GM18508 (cell line): ENCODE measurements at regions not wholly inside any gene's neighbourhood (a gene's known extent, or its start where the extent isn't known, plus 50 kb on each side); places are given as distances from the start of the nearest gene placed in this dataset.

Source experiments
- ATAC-seq: cut with Tn5 transposase; IDR thresholded peaks from one replicate; pipeline ENCODE4 v1.9.1; 2021; ENCODE audit warnings: moderate number of reproducible peaks; ENCODE audit not compliant: insufficient read depth, unreplicated experiment

DNA sequence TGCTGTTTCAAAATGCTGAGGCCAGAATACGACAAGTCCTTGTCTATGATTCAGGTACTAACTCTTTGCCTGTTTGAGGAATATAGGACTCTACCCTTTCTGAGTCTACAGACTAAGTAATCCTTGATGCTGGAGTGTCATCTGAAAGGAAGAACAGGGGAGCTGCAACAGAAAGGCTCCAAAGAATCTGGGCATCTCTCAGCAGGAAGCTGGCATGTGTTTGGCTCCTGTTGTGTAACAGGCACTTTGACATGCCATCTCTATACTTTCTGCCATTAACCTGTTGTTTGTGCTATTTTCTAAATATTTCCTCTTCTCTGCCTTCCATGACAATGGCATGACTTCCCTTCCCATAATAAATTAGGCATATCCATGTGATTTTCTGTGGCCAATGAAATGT is 409.5 kb downstream of the ADRA2A start:
- ATAC-seq: no peak

DNA sequence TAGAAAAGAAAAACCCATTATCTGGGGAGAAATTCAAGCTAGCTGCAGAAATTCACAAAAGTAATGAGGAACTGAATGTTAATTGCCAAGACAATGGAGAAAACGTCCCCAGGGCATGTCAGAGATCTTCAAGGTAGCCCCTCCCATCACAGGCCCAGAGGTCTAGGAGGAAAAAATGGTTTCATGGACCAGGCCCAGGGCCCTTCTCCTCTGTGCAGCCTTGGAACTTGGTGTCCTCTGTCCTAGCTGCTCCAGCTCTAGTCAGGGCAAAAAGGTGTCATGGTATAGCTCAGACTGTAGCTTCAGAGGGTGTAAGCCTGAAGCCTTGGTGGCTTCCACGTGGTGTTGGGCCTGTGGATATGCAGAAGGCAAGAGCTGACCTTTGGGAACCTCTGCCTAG is 411.8 kb downstream of the ADRA2A start:
- ATAC-seq: no peak

DNA sequence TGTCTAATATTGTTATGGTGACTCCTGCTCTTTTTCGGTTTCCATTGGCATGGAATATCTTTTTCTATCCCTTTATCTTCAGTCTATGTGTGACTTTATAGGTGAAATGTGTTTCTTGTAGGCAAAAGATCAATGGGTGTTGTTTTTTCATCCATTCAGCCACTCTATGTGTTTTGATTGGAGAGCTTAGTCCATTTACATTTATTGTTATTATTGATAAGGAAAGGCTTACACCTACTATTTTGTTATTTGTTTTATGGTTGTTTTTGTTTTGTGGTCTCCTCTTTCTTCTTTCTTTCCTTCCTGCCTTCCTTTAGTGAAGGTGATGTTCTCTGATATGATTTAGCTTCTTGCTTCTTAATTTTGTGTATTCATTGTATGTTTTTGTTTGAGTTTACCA is 414.3 kb downstream of the ADRA2A start:
- no peak for ATAC-seq

DNA sequence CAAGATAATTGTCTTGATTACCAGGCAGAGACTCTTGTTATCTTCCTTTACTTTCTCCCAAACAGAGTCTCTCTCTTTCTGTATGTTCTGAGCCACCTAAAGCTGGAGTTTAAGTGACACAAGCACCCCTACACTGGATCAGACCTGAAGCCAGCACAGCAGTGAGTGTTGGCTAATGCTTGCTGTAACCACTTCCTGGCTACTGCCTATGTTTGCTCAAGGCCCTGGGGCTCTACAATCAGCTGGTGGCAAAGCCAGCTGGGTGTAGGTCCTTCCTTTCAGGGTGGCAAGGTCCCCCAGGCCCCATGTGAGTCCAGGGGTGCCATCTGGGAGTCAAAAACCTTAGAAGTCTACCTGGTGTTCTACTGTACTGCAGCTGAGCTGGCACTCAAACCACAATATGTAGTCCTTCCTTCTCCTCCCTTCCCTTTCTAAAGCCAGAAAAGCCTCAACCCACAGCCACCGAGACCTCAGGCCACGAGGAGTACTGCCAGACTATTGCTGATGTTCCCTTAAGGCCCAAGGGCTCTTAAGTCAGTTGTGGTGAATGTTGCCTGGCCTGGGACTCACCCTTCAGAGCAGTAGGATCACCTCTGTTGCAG is 416.3 kb downstream of the ADRA2A start:
- no peak for ATAC-seq

DNA sequence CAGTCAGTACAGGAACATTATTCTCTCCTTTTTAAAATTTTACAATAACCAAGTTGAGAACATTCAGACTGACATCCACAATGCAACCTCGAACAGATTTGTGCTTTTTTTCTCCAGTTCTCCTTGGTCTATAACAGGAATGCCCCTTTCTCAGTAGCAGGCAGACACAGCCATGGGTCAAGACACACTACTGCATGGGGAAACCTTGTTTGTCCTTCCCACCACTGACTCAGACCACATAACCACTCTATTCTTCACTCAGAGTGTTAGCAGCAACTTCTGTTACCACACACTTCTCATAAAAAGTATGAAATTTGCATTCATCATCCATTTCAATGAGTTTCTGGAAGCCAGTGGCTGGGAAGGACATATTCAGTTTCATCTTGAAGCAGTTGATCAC is 421.7 kb downstream of the ADRA2A start:
- no peak for ATAC-seq

DNA sequence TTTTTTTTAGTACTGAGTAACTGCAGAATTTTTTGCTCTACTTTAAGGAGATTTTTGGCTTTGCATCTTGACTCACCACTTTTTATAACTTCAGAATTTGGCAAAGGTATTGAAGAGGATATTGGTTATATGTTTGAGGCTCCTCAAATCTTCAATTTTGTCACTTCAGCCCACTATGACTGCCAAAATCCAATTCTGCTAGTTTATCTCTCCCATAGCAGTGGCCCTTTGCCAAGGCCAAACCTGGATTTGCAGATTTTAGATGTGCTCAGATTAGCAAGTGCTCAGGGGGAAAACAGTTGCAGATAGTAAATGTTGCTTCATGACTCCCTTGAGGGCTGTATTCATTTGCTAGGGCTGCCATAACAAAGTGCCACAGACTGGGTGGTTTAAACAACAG is 427.5 kb downstream of the ADRA2A start:
- ATAC-seq: no peak

DNA sequence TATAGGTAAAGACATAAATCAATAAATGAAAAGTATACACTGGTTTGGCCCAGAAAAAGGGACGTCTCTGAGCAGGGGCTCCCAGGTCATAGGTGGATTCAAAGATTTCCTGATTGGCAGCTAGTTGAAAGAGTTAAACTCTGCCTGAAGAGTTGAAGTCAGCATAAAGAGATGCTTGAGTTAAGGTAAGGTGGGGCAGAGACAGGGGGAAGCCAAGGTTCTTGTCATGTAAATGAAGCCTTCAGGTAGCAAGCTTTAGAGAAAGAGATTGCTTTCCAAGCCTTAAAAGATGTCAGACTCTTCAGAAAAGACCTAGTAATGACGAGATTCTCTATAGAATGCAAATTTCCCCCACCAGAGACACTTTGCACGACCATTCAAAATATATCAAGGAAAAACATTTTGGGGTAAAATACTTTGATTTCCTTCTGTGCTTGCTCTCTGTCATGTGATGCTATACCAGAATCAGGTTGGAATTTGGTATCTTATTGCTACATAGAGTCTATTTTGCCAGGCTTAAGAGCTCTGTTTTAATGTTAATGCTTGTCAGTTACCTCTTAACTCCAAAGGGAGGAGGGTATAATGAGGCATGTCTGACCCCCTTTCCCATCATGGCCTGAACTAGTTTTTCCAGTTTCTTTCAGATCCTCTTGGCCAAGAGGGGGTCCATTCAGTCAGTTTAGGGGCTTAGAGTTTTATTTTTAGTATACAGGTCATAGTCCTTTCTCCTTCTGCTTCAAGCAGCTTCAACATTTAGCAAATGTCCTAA is 429.6 kb downstream of the ADRA2A start:
- no peak for ATAC-seq

DNA sequence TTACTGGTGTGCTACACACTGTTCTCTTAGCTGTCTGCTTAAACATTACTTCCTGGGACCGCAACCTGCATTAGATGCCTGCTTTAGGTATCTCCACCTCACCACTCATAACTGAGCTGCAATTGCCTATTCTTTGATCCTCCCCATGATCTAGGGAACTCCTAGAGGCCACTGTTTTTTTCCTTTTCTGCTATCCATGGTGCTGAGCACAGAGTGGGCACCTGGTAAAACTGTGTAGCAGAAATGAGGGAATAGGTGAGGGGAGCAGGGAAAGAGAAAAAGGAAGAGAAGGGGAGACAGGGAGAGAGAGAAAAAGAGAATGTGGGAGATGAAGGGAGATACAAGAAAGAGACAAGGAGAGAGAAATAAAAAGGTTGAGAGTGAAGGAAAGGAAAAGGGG is 434.9 kb downstream of the ADRA2A start:
- ATAC-seq: no peak

DNA sequence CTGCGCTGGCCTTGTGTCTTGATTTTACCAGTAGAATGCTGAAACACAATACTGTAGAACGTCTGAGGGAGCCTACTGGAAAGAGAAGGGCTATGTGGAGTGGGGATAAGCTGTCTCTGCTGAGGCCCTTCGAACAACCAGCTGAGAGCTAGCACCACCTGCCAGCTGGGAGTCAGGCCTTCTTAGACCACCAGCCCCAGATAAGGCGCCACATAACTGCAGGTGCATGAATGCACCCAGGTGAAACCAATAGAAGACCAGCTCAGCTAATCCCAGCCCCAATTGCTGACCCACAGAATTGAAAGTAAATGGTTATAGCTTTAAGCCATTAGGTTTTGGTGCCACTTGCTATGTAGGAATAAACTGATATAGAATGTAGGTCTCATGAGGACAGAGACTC is 438.4 kb downstream of the ADRA2A start:
- ATAC-seq: no peak

DNA sequence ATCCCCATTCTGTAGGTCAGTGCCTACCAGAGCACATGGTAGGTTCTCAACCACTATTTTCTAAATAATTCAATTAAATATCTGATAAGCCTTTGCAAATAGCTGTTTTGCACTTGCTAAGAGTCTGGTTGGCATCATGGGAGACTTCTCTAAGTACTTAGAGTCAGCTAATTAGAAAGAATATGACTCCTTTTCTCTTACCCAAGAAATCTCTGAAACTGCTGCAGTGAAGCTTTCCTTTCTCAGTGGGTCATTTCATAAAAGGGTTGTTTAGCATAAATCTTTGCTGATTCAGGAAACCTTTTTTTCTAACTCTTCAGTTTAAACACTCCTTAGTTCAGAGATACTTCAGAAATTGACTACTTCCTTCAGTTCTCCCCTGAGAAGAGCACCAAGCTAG is 438.9 kb downstream of the ADRA2A start:
- ATAC-seq: no peak

DNA sequence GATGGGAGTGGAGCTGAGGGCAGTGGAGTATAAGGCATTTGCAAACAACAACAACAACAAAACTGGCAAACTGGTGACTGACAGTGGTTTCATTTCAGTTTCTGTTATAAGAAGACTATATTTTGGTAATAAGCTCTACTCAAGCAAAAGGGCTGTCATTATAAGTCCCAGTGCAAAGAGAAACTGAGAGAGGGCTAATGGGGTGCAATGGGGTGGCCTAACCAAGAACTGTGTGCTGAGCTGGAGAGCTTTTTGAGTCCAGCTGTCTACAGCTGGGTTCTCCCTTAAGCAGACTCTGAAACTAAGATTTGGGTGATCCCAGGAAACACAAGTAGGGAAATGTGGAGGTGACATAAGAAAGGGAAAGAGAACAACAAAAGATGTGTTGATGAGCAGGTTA is 439.3 kb downstream of the ADRA2A start:
- ATAC-seq: no peak

DNA sequence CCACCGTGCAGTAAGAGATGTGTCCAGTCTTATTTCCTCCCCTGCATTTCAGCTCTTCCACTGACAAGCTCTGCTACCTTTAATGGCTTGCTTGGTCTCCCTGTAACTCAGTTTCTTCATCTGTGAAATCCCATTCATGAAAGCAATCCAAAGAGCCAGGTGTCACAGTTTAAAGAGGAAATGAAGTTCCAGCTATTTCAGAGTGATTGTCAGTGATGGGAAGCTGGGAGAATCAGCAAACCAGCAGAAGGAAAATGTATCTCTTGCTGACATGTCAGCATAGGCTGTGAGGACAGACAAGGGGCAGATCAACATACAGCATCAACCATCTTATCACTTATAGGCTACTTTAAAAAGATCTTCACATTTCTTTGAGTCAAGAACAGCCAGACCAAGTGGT is 445.3 kb downstream of the ADRA2A start:
- ATAC-seq: no peak

DNA sequence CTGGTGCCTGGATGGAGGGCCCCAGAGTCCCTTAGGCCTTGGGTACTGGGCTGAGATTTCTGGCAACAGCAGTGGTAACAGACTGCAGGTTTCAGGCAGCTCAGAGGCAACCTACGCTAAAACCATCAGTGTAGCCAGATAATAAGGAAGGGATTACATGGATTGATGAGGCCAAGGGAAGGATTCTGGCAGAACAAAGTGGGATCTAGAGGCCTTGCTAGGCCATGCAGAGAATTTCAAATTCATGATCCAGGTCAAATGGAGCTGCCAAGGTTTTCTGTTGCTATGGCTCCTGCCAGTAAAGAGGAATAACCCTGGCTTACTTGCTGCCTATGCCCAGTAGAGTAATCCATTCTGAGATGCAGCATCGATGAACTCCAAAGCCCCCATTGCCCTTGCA is 445.7 kb downstream of the ADRA2A start:
- ATAC-seq: no peak

DNA sequence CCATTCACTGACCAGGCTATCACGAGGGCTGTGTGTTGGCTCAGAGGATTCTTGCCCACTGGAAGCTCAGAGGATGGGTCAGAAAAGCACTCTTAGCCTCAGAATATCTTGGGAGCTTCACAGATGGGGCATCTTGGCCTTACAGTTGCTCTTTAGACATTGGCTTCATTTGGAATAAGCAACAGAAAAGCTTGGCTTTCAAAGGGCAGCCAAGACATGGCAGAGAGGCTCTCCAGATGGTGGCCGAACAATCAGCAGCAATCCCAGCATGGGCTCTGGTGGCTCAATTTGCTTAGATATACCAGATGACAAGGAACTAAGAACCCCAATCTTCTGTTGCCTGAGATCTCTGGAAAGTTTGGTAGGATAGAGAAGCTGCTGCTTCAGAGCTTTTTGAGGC is 446.2 kb downstream of the ADRA2A start:
- ATAC-seq: no peak

DNA sequence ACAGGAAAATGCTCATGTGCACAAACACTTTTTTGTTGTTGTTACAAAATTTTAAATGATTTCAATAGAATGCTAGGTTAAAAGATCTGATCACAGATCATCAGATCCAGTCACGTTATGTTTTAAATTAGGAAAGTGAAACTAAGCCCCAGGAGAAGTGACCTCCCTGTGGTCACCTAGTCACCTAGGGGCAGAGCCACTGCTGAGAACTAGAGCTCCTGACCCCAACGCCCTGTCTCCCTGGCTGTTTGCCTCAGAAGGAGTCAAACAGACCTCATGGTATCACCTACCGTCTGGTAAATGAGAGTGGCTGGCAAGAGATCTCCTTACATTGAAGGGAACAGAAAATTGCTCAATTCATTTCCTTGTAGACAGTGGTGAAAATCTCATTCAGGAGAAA is 447.3 kb downstream of the ADRA2A start:
- no peak for ATAC-seq

DNA sequence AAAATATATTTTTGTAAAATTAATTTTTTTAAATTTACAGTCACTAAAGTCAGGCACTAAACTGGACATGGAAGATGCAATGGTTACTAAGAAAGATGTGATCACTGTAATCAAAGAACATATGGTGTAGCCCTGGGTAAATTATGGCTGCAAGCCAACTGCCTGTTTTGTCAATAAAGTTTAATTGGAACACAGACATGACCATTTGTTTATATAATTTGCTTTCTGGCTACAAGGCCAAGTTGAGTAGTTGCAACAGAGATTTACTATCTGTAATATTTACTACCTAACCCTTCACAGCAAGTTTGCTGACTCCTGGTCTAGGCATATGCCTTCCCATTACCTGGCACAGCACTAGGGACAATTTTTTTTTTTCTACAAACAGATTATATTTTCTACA is 448.9 kb downstream of the ADRA2A start:
- no peak for ATAC-seq

DNA sequence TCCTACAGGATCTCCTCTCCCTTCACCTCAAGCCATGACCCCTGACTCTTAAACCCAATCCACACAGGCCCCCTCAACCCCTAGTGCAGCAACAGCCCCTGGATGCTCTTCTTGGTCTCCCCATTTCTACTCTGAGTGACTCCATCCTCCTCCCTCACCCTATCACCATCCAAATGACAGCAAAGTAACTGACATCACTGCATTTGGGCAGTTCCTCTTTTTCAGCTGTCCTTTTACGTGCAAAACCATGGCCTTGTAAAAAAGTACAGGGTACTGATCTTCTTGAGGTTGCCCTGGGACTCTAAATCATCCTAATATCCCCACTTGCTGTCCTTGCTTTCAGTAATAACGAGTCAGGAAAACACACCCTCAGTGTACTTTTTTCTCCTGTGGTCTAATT is 454.9 kb downstream of the ADRA2A start:
- no peak for ATAC-seq

DNA sequence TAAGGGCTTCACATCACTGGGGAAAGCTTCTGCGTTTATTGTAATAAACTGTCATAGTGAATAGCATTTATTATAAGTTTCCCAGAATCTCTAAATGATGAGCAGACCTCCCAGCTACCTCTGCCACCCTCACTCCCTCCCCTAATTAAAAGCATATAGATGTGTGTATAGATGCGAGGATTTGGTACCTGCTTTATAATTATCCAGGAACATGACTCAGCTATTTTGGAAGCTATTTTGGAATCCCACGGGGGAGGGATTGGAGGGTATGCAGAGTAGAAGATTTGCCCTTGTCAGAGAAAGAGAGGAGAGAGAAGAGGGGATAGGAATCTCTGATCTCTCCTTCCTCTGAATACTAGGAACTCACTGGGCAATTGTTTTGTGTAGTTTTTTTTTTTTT is 455.3 kb downstream of the ADRA2A start:
- ATAC-seq: no peak

DNA sequence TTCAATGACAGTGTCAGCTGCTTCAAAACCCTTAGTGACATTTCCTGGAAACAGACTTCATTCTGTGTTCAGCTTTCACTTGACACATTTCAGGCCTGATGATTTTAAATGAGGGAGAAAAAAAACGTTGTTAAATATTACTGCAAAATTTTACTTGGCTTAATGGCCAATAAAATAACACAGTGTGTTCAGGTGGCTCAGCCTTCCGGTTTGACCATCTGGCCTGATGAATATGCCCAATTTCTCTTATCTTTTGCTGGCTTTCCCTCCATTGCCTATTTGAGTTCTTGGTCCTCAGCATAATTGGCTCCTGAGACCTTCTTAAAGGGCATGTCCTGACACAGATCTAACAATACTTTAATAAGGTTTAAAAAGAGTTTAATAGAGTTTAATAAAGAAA is 462.4 kb downstream of the ADRA2A start:
- no peak for ATAC-seq

DNA sequence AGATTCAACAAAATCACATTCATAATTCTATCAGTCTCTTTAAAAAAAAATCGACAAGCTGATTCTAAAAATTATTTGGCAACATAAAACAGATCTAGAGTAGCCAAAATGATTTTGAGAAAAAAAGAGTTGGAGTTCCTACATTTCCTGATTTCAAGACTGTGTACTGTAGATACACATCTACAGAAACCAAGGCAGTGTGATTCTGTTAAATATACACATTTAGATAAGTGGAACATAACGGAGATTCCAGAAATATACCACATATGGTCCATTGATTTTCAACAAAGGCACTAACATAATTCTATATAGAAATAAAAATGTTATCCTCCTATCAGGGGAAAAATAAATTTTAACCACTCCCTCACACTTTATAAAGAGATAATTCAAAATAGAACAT is 467.0 kb downstream of the ADRA2A start:
- ATAC-seq: no peak

DNA sequence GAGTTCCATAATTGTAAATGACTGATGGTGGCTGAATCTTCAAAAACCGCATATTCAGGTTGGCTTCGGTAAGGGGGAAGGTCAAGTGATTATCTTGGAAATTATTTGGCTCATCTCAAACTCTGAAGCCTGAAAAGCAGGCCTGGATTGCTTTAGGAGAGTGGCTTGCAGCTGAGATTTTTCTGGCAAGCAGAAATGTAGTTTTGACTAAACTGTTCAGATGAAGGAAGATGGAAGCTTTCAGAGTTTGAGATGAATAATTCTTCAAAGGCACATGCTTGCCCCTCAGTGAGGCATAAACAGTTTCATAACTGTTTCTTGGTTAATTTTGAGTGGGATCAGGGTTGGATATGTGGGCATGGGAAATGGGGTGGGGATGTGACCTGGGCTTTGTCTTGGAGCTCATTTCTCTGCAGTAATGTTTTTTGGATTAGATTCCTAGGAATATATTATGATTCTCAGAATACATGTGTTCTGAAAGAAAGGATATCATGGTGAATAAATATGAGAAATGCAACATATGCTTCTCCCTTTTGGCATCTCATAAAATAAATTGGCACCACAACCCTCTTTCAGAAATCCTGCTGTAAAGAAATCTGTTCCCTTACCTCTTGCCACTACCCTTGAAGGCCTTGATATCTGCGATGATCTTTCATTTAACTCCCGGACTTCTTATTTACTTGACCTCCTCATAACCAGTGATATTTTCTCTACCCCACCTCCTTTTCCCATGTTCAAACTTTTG is 469.2 kb downstream of the ADRA2A start:
- ATAC-seq: no peak
